GM18519 (cell line): ENCODE measurements at regions not wholly inside any gene's neighbourhood (a gene's known extent, or its start where the extent isn't known, plus 50 kb on each side); places are given as distances from the start of the nearest gene placed in this dataset.

Source experiments
- ATAC-seq: cut with Tn5 transposase; IDR thresholded peaks from one replicate; pipeline ENCODE4 v1.9.1; 2021; ENCODE audit warnings: mild to moderate bottlenecking, moderate library complexity; ENCODE audit not compliant: unreplicated experiment, low FRiP score

- ATAC-seq = no peak
Measured at GRCh38 chr10:106216085-106216484, 948.4 kb downstream of the SORCS1 start.

GRCh38 chr10:106214243-106214642 lies 950.3 kb downstream of the SORCS1 start:
- no peak for ATAC-seq

- no peak for ATAC-seq
Measured at GRCh38 chr10:106213493-106213892, 951.0 kb downstream of the SORCS1 start.

GRCh38 chr10:106198275-106198674 lies 966.2 kb downstream of the SORCS1 start:
- no peak for ATAC-seq

GRCh38 chr10:106189292-106189691 lies 975.2 kb downstream of the SORCS1 start:
- ATAC-seq = peak; percentile 81

GRCh38 chr10:106185951-106186350 lies 978.6 kb downstream of the SORCS1 start:
- ATAC-seq = no peak

GRCh38 chr10:106183041-106183440 lies 981.5 kb downstream of the SORCS1 start:
- no peak for ATAC-seq

- no peak for ATAC-seq
Measured at GRCh38 chr10:106182542-106182941, 982.0 kb downstream of the SORCS1 start.

- ATAC-seq = no peak
Measured at GRCh38 chr10:106181501-106181900, 983.0 kb downstream of the SORCS1 start.

GRCh38 chr10:106179430-106179829 lies 985.1 kb downstream of the SORCS1 start:
- ATAC-seq = no peak

- no peak for ATAC-seq
Measured at GRCh38 chr10:106175760-106176377, 988.6 kb downstream of the SORCS1 start.

GRCh38 chr10:106173838-106174237 lies 990.7 kb downstream of the SORCS1 start:
- ATAC-seq = no peak

- no peak for ATAC-seq
Measured at GRCh38 chr10:106169241-106169640, 995.3 kb downstream of the SORCS1 start.

GRCh38 chr10:106167946-106168345 lies 996.6 kb downstream of the SORCS1 start:
- no peak for ATAC-seq

- ATAC-seq = no peak
Measured at GRCh38 chr10:106158241-106158640, 1006.3 kb downstream of the SORCS1 start.

- no peak for ATAC-seq
Measured at GRCh38 chr10:106147021-106147420, 1017.5 kb downstream of the SORCS1 start.

GRCh38 chr10:106139915-106140314 lies 1024.6 kb downstream of the SORCS1 start:
- ATAC-seq = no peak

GRCh38 chr10:106136175-106136574 lies 1028.3 kb downstream of the SORCS1 start:
- ATAC-seq = no peak

GRCh38 chr10:106134326-106135000 lies 1030.0 kb downstream of the SORCS1 start:
- no peak for ATAC-seq

GRCh38 chr10:106133451-106133850 lies 1031.1 kb downstream of the SORCS1 start:
- ATAC-seq = no peak

GRCh38 chr10:106132956-106133355 lies 1031.5 kb downstream of the SORCS1 start:
- ATAC-seq = no peak

GRCh38 chr10:106114656-106115186 lies 1049.8 kb downstream of the SORCS1 start:
- no peak for ATAC-seq
